ENCODE measurements at regions not wholly inside any gene's neighbourhood (a gene's known extent, or its start where the extent isn't known, plus 50 kb on each side); places are given as distances from the start of the nearest gene placed in this dataset.

- Histone ChIP-seq H3K4me3 (no peak overlapping the region), H3K27ac (no peak overlapping the region), H3K36me3 (replicated peaks in 1 of 2; ENCODE audit: insufficient read depth in 1 of 2, low read depth in 2 of 2) (no peaks in the 10 kb centered on the region), H3K9me3 (no peaks in the 10 kb centered on the region), H3K4me1 (no peaks in the 10 kb centered on the region), H3K27me3 (no peaks in the 10 kb centered on the region)
- intact Hi-C loops (cut with DNase I) = no loop called here
- TF ChIP-seq POLR2A (IDR thresholded peaks at IDR 0.05) (no peak), CTCF (IDR thresholded peaks at IDR 0.05) (no peak)
- DNase-seq (no peak), ATAC-seq (no peak)
Observed at GRCh38 chr13:64930636-64931035, 2299.5 kb downstream of the PCDH9 start.

GRCh38 chr13:64928696-64929499 is 2301.2 kb downstream of the PCDH9 start:
- Histone ChIP-seq H3K27me3 (no peaks in the 10 kb centered on the region), H3K27ac (no peak overlapping the region), H3K9me3 (no peaks in the 10 kb centered on the region), H3K36me3 (replicated peaks in 1 of 2; ENCODE audit: insufficient read depth in 1 of 2, low read depth in 2 of 2) (no peaks in the 10 kb centered on the region), H3K4me3 (no peak overlapping the region), H3K4me1 (no peaks in the 10 kb centered on the region)
- ATAC-seq = no peak
- TF ChIP-seq POLR2A (IDR thresholded peaks at IDR 0.05) = no peak
- TF ChIP-seq CTCF (IDR thresholded peaks at IDR 0.05) = no peak
- DNase-seq = no peak
- WGBS, 2 donors = 54 to 61% methylated on average over 3 of the region's 3 CpGs
- intact Hi-C loops (cut with DNase I) = no loop called here

GRCh38 chr13:64925727-64926126 is 2304.4 kb downstream of the PCDH9 start:
- Histone ChIP-seq H3K9me3 (no peaks in the 10 kb centered on the region), H3K27me3 (no peaks in the 10 kb centered on the region), H3K4me1 (no peaks in the 10 kb centered on the region), H3K27ac (no peak overlapping the region), H3K36me3 (replicated peaks in 1 of 2; ENCODE audit: insufficient read depth in 1 of 2, low read depth in 2 of 2) (no peaks in the 10 kb centered on the region), H3K4me3 (no peak overlapping the region)
- TF ChIP-seq POLR2A (IDR thresholded peaks at IDR 0.05) = no peak
- TF ChIP-seq CTCF (IDR thresholded peaks at IDR 0.05) = no peak
- ATAC-seq = no peak
- 77 to 88% methylated on average over 21 to 22 of the region's 22 CpGs for WGBS, 2 donors
- DNase-seq = peak in 1 of 4 donors; percentile 8
- intact Hi-C loops (cut with DNase I) = no loop called here

- H3K27ac ChIP-seq = no peak overlapping the region
- H3K27me3 ChIP-seq = no peaks in the 10 kb centered on the region
- H3K4me3 ChIP-seq = no peak overlapping the region
- TF ChIP-seq POLR2A (IDR thresholded peaks at IDR 0.05) = no peak
- no peak for TF ChIP-seq CTCF (IDR thresholded peaks at IDR 0.05)
- intact Hi-C loops (cut with DNase I) = no loop called here
- 74 to 88% methylated on average over 5 to 7 of the region's 7 CpGs for WGBS, 2 donors
- no peaks in the 10 kb centered on the region for H3K4me1 ChIP-seq
- H3K9me3 ChIP-seq = no peaks in the 10 kb centered on the region
- DNase-seq = no peak
- no peak for ATAC-seq
- no peaks in the 10 kb centered on the region for H3K36me3 ChIP-seq (replicated peaks in 1 of 2; ENCODE audit: insufficient read depth in 1 of 2, low read depth in 2 of 2)
Observed at GRCh38 chr13:64925284-64925683, 2304.9 kb downstream of the PCDH9 start.

- ATAC-seq (no peak), DNase-seq (no peak)
- intact Hi-C loops (cut with DNase I) = no loop called here
- Histone ChIP-seq H3K27me3 (no peaks in the 10 kb centered on the region), H3K4me3 (no peak overlapping the region), H3K4me1 (no peaks in the 10 kb centered on the region), H3K36me3 (replicated peaks in 1 of 2; ENCODE audit: insufficient read depth in 1 of 2, low read depth in 2 of 2) (no peaks in the 10 kb centered on the region), H3K27ac (no peak overlapping the region), H3K9me3 (no peaks in the 10 kb centered on the region)
- TF ChIP-seq CTCF (IDR thresholded peaks at IDR 0.05) = no peak
- TF ChIP-seq POLR2A (IDR thresholded peaks at IDR 0.05) = no peak
- WGBS, 2 donors = 71 to 83% methylated on average over 3 to 6 of the region's 6 CpGs
Observed at GRCh38 chr13:64924401-64924800, 2305.7 kb downstream of the PCDH9 start.
